ENCODE measurements at regions not wholly inside any gene's neighbourhood (a gene's known extent, or its start where the extent isn't known, plus 50 kb on each side); places are given as distances from the start of the nearest gene placed in this dataset.

DNA sequence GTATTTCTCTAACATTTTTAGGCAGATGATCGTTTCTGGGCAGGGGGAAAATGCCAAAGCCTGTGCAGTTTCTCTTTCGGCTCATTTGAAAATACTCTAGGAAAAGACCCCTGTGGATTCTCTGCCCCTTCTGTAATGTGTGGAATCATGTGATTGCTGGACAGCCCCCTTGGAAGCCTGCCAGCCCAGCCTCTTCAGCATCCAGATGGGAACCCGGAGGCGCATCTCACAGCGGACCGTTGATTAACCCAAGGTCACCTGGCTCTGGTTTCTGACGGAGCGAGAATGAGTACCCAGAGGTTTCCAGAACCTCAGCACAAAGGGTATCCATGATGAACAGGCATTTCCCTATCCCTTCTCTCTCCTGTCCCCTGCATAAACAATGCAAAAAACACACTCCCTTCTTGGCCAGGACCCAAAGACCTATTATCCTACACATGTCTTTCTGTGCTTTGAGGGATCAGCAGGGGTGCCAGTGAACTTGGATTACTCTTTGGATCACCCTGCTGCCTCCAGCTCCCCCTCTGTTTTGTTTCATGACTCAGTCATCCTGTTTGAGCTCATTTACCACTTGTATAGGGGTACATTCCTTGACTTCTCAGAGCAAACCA, 957.1 kb upstream of the RBFOX1 start:
- no peak for TF ChIP-seq POLR2A (IDR thresholded peaks at IDR 0.05)
- TF ChIP-seq, protein P1, sequence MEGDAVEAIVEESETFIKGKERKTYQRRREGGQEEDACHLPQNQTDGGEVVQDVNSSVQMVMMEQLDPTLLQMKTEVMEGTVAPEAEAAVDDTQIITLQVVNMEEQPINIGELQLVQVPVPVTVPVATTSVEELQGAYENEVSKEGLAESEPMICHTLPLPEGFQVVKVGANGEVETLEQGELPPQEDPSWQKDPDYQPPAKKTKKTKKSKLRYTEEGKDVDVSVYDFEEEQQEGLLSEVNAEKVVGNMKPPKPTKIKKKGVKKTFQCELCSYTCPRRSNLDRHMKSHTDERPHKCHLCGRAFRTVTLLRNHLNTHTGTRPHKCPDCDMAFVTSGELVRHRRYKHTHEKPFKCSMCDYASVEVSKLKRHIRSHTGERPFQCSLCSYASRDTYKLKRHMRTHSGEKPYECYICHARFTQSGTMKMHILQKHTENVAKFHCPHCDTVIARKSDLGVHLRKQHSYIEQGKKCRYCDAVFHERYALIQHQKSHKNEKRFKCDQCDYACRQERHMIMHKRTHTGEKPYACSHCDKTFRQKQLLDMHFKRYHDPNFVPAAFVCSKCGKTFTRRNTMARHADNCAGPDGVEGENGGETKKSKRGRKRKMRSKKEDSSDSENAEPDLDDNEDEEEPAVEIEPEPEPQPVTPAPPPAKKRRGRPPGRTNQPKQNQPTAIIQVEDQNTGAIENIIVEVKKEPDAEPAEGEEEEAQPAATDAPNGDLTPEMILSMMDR (IDR thresholded peaks at IDR 0.05) = no peak

DNA sequence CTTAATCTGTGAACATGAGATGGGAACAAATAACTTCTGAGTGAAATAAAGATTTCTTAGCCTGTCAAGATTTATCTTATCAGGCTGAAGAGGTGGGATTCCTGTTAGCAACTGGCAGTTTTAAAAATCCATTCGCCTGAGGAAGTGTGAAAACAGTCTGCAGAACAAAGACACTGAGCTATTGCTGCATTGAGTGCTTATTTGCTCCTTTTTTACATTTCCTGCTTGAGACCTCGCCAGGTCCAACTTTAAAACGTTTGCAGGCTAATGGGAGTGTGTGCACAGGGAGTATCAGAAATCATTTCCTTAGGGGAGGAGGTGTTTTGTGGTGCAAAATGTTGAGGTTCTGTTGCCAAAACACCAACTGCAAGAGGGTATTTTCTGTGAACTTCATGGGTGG, 957.8 kb upstream of the RBFOX1 start:
- TF ChIP-seq POLR2A (IDR thresholded peaks at IDR 0.05) = no peak
- TF ChIP-seq, protein P1 (IDR thresholded peaks at IDR 0.05) = no peak
- H3K4me3 ChIP-seq = no peak overlapping the region
- H3K27me3 ChIP-seq = no peaks in the 10 kb centered on the region
- H3K36me3 ChIP-seq = no peaks in the 10 kb centered on the region
- H3K4me1 ChIP-seq = no peaks in the 10 kb centered on the region
- no peaks in the 10 kb centered on the region for H3K9me3 ChIP-seq
- H3K27ac ChIP-seq = no peak overlapping the region
- DNase-seq = no peak

More for the DNA sequence above, 957.1 kb upstream of the RBFOX1 start:
- no peaks in the 10 kb centered on the region for H3K27me3 ChIP-seq
- no peak overlapping the region for H3K27ac ChIP-seq
- H3K9me3 ChIP-seq = no peaks in the 10 kb centered on the region
- no peaks in the 10 kb centered on the region for H3K36me3 ChIP-seq
- H3K4me3 ChIP-seq = no peak overlapping the region
- DNase-seq = no peak
- no peaks in the 10 kb centered on the region for H3K4me1 ChIP-seq

DNA sequence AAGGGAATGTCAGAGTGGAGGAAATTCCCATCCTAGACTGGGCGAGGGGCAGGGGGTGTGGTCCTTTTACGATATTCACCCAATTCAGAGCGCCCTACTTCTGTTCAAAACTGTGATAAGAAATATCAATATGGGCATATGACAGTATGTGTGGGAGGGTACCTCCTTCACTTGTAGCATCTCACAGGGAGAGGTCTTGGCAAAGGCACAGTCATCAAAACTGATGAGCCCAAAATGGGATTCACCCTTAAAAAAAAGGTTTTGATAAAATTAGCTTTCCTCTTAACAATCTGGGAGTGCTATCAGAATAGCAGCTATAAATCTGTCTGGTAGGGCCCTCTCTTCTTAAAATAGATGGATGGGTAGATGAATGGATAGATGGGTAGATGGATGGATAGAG, 967.8 kb upstream of the RBFOX1 start:
- no peaks in the 10 kb centered on the region for H3K36me3 ChIP-seq
- H3K9me3 ChIP-seq = no peaks in the 10 kb centered on the region
- DNase-seq = no peak
- H3K27ac ChIP-seq = no peak overlapping the region
- H3K27me3 ChIP-seq = no peaks in the 10 kb centered on the region
- no peak overlapping the region for H3K4me3 ChIP-seq
- H3K4me1 ChIP-seq = no peaks in the 10 kb centered on the region
- no peak for TF ChIP-seq POLR2A (IDR thresholded peaks at IDR 0.05)
- TF ChIP-seq, protein P1 (IDR thresholded peaks at IDR 0.05) = no peak

- TF ChIP-seq, protein P1 (IDR thresholded peaks at IDR 0.05) = no peak
- no peak for TF ChIP-seq POLR2A (IDR thresholded peaks at IDR 0.05)
- H3K36me3 ChIP-seq = no peaks in the 10 kb centered on the region
- DNase-seq = no peak
- H3K4me3 ChIP-seq = no peak overlapping the region
- H3K27me3 ChIP-seq = no peaks in the 10 kb centered on the region
- no peak overlapping the region for H3K27ac ChIP-seq
- no peaks in the 10 kb centered on the region for H3K9me3 ChIP-seq
- H3K4me1 ChIP-seq = no peaks in the 10 kb centered on the region
Measured at GRCh38 chr16:6363896-6364607, 968.6 kb upstream of the RBFOX1 start.

- Histone ChIP-seq H3K9me3 (no peaks in the 10 kb centered on the region), H3K36me3 (no peaks in the 10 kb centered on the region), H3K27ac (no peak overlapping the region), H3K4me3 (no peak overlapping the region), H3K27me3 (no peaks in the 10 kb centered on the region), H3K4me1 (no peaks in the 10 kb centered on the region)
- TF ChIP-seq POLR2A (IDR thresholded peaks at IDR 0.05) = no peak
- TF ChIP-seq, protein P1 (IDR thresholded peaks at IDR 0.05) = no peak
- no peak for DNase-seq
Measured at GRCh38 chr16:6363396-6363795, 969.2 kb upstream of the RBFOX1 start.
